Activated CD4-positive, CD25-positive, alpha-beta regulatory T cell treated with anti-CD3 and anti-CD28 coated beads, Interleukin-2, amount 50 U/mL, for 24 hours (primary cell): ENCODE measurements at regions not wholly inside any gene's neighbourhood (a gene's known extent, or its start where the extent isn't known, plus 50 kb on each side); places are given as distances from the start of the nearest gene placed in this dataset.

Experiments used
- ATAC-seq, 2 donors: fragments of 150-1000 bp; cut with Tn5 transposase; one replicate each; pipeline ENCODE4 v1.10.0; 2021; ENCODE audit warnings: mild to moderate bottlenecking in 1 of 2, moderate library complexity in 1 of 2

- ATAC-seq: no peak
These were observed 92.0 kb upstream of the SNTG2 start for GRCh38 chr2:858646-859045.

- ATAC-seq: no peak
These were observed 92.7 kb upstream of the SNTG2 start for GRCh38 chr2:857937-858336.

GRCh38 chr2:857081-857480, 93.6 kb upstream of the SNTG2 start:
- no peak for ATAC-seq

GRCh38 chr2:856456-856855, 94.2 kb upstream of the SNTG2 start:
- ATAC-seq: no peak

GRCh38 chr2:856041-856440, 94.6 kb upstream of the SNTG2 start:
- ATAC-seq: no peak

GRCh38 chr2:855177-855576, 95.5 kb upstream of the SNTG2 start:
- no peak for ATAC-seq

GRCh38 chr2:854460-854859, 96.2 kb upstream of the SNTG2 start:
- no peak for ATAC-seq

GRCh38 chr2:853203-853870, 97.3 kb upstream of the SNTG2 start:
- no peak for ATAC-seq

GRCh38 chr2:852168-852567, 98.5 kb upstream of the SNTG2 start:
- no peak for ATAC-seq

- ATAC-seq: no peak
These were observed 99.0 kb upstream of the SNTG2 start for GRCh38 chr2:851680-852079.

- no peak for ATAC-seq
These were observed 99.6 kb upstream of the SNTG2 start for GRCh38 chr2:851078-851477.

- no peak for ATAC-seq
These were observed 100.2 kb upstream of the SNTG2 start for GRCh38 chr2:850429-850828.

- no peak for ATAC-seq
These were observed 102.5 kb upstream of the SNTG2 start for GRCh38 chr2:848099-848498.

GRCh38 chr2:847669-848068, 103.0 kb upstream of the SNTG2 start:
- ATAC-seq: no peak

- ATAC-seq: no peak
These were observed 105.9 kb upstream of the SNTG2 start for GRCh38 chr2:844715-845114.

- no peak for ATAC-seq
These were observed 108.4 kb upstream of the SNTG2 start for GRCh38 chr2:842151-842803.

GRCh38 chr2:841036-841435, 109.6 kb upstream of the SNTG2 start:
- ATAC-seq: no peak

- no peak for ATAC-seq
These were observed 116.4 kb upstream of the SNTG2 start for GRCh38 chr2:834233-834632.

GRCh38 chr2:833180-833579, 117.5 kb upstream of the SNTG2 start:
- no peak for ATAC-seq

GRCh38 chr2:832635-833034, 118.0 kb upstream of the SNTG2 start:
- ATAC-seq: no peak

- ATAC-seq: no peak
These were observed 119.0 kb upstream of the SNTG2 start for GRCh38 chr2:831622-832021.

GRCh38 chr2:831225-831536, 119.5 kb upstream of the SNTG2 start:
- ATAC-seq: no peak

GRCh38 chr2:830419-831224, 120.0 kb upstream of the SNTG2 start:
- no peak for ATAC-seq

- ATAC-seq: no peak
These were observed 121.6 kb upstream of the SNTG2 start for GRCh38 chr2:829047-829446.
